ENCODE measurements at regions not wholly inside any gene's neighbourhood (a gene's known extent, or its start where the extent isn't known, plus 50 kb on each side); places are given as distances from the start of the nearest gene placed in this dataset.
A peak's percentile ranks its signal among the peaks of the same experiment; 100 is the strongest.

DNA sequence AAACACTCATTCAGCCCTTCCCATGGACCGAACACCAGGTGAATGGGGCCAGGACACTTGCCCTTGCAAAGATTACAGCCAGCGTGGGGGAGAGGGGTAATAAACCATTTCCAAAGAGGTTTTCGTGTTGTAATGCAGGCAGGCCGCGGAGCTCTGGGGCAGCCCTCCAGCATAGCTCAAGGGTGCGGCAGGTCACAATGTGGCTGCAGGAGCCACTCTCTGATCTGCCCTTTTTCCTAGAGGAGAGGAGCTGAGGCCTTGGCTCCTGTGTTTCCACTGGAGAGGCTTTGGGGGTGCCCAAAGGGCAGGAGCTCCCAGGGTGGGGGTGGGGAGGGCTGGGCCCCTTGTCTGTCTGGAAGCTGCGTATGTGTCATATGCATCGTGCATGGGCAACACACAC, 134.2 kb upstream of the NECTIN1 start:
- Histone ChIP-seq H3K4me1 (peaks cover 0 to 4% (median 0%) of the 10 kb centered on the region in 12 donors), H3K4me3 (no peak overlapping the region), H3K9me3 (no peaks in the 10 kb centered on the region), H3K27ac (no peak overlapping the region), H3K27me3 (peaks cover 0 to 9% (median 0%) of the 10 kb centered on the region in 9 donors), H3K36me3 (no peaks in the 10 kb centered on the region)
- 89 to 95% (median 93%) methylated on average over 8 of the region's 8 CpGs for WGBS, 4 donors
- no peak for ATAC-seq
- TF ChIP-seq, protein P1, sequence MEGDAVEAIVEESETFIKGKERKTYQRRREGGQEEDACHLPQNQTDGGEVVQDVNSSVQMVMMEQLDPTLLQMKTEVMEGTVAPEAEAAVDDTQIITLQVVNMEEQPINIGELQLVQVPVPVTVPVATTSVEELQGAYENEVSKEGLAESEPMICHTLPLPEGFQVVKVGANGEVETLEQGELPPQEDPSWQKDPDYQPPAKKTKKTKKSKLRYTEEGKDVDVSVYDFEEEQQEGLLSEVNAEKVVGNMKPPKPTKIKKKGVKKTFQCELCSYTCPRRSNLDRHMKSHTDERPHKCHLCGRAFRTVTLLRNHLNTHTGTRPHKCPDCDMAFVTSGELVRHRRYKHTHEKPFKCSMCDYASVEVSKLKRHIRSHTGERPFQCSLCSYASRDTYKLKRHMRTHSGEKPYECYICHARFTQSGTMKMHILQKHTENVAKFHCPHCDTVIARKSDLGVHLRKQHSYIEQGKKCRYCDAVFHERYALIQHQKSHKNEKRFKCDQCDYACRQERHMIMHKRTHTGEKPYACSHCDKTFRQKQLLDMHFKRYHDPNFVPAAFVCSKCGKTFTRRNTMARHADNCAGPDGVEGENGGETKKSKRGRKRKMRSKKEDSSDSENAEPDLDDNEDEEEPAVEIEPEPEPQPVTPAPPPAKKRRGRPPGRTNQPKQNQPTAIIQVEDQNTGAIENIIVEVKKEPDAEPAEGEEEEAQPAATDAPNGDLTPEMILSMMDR (IDR thresholded peaks at IDR 0.05): no peak
- TF ChIP-seq POLR2A (IDR thresholded peaks at IDR 0.05): no peak
- intact Hi-C loops (cut with DNase I): no loop called here
- no peak for DNase-seq

- 57 to 64% (median 60%) methylated on average over 5 of the region's 5 CpGs for WGBS, 4 donors
These were observed 132.2 kb upstream of the NECTIN1 start for GRCh38 chr11:119861160-119861559.

DNA sequence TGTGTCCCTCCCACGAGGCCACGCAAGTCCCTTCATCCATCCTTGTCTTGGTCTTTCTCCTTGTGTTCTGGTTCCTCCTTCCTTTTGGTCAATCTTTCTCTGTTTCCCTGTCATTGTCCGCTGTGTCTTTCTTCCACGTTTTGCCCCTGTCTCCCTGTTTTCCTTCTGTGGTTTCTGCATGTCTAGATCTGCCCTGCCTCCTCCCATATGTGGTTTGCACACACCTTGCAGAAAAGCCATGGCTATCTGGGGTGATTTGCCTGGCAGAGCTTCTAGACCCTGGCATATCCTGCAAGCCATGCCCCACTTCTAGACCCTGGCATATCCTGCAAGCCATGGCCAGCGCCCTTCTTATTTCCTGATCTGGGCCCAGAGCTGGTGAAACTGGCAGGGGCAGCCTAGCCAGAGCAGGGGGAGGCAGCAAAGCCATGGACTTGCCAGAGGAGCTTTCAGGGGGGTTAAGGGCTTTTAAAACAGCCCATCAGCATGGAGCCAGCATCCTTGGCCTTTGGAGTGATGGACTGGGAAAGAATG, 131.6 kb upstream of the NECTIN1 start:
- no peak for DNase-seq
- Histone ChIP-seq H3K36me3 (no peaks in the 10 kb centered on the region), H3K4me3 (no peak overlapping the region), H3K27ac (no peak overlapping the region), H3K27me3 (peaks cover 0 to 6% (median 0%) of the 10 kb centered on the region in 9 donors), H3K4me1 (peaks cover 0 to 11% (median 0%) of the 10 kb centered on the region in 12 donors), H3K9me3 (no peaks in the 10 kb centered on the region)
- ATAC-seq: no peak
- intact Hi-C loops (cut with DNase I): no loop called here
- WGBS, 4 donors: 78 to 91% (median 86%) methylated on average over 5 of the region's 5 CpGs
- TF ChIP-seq, protein P1 (IDR thresholded peaks at IDR 0.05): no peak
- no peak for TF ChIP-seq POLR2A (IDR thresholded peaks at IDR 0.05)

More at GRCh38 chr11:119861160-119861559, 132.2 kb upstream of the NECTIN1 start:
- Histone ChIP-seq H3K27ac (no peak overlapping the region), H3K9me3 (no peaks in the 10 kb centered on the region), H3K4me1 (peaks cover 0 to 6% (median 0%) of the 10 kb centered on the region in 12 donors), H3K36me3 (no peaks in the 10 kb centered on the region), H3K27me3 (peaks cover 0 to 6% (median 0%) of the 10 kb centered on the region in 9 donors), H3K4me3 (no peak overlapping the region)
- ATAC-seq (no peak), DNase-seq (no peak)
- no peak for TF ChIP-seq POLR2A (IDR thresholded peaks at IDR 0.05)
- TF ChIP-seq, protein P1 (IDR thresholded peaks at IDR 0.05): no peak
- intact Hi-C loops (cut with DNase I): no loop called here

DNA sequence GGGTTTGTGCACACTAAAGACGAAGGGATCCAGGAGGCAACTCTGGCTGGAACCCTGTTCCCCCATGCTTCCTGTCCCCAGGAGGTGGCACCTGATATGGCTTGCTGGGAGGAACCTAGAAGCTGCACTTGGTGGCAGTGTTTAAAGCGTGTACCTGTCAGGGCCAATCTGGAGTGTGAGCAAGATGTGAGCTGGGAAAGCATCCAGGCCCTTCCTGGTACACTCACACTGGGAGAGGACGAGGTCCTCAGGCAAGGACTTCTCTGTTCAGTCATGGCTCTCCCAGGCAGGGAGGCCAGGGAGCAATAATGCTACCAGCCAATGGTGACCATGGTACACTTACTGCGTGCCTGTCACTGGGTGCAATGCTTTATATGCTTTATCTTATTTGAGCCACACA, 130.7 kb upstream of the NECTIN1 start:
- peaks cover 0 to 21% (median 1%) of the 10 kb centered on the region in 12 donors for H3K4me1 ChIP-seq
- DNase-seq (peak in 2 of 5 donors; percentile 45 to 55), ATAC-seq (peak; percentile 20 to 81 (median 72))
- H3K4me3 ChIP-seq: no peak overlapping the region
- 56 to 61% (median 59%) methylated on average over 4 of the region's 4 CpGs for WGBS, 4 donors
- no peaks in the 10 kb centered on the region for H3K9me3 ChIP-seq
- H3K36me3 ChIP-seq: no peaks in the 10 kb centered on the region
- intact Hi-C loops (cut with DNase I): no loop called here
- TF ChIP-seq, protein P1 (IDR thresholded peaks at IDR 0.05): peak in 1 of 12 donors; percentile 6
- TF ChIP-seq POLR2A (IDR thresholded peaks at IDR 0.05): no peak
- peaks cover 0 to 6% (median 0%) of the 10 kb centered on the region in 9 donors for H3K27me3 ChIP-seq
- no peak overlapping the region for H3K27ac ChIP-seq
